Neural cell (in vitro differentiated cells): ENCODE measurements at regions not wholly inside any gene's neighbourhood (a gene's known extent, or its start where the extent isn't known, plus 50 kb on each side); places are given as distances from the start of the nearest gene placed in this dataset.

Experiments used
- EZH2 ChIP-seq: fragments of 200-600, 300-800 bp; shearing (Covaris generic), sonication (generic); IDR thresholded peaks from 2 replicates; pipeline ENCODE4 v1.6.1; 2014; ENCODE audit warnings: antibody characterized with exemption, low read length, borderline replicate concordance, mild to moderate bottlenecking; ENCODE audit not compliant: insufficient read depth, poor library complexity, severe bottlenecking
- POLR2AphosphoS5 ChIP-seq: IDR thresholded peaks from 2 replicates; pipeline ENCODE4 v1.6.1; 2012
- SMC3 ChIP-seq: fragments of 450-650 bp; conservative IDR thresholded peaks from 2 replicates; pipeline ENCODE4 v1.6.1; 2014; ENCODE audit warnings: antibody characterized with exemption, mild to moderate bottlenecking, moderate library complexity; ENCODE audit not compliant: poor library complexity
- TAF1 ChIP-seq: IDR thresholded peaks from 2 replicates; pipeline ENCODE4 v1.6.1; 2012; ENCODE audit warnings: low read depth
- TF ChIP-seq, protein P1 (sequence below): fragments of 450-650 bp; IDR thresholded peaks from 2 replicates; pipeline ENCODE4 v1.5.1; 2014; ENCODE audit warnings: antibody characterized with exemption, mild to moderate bottlenecking, moderate library complexity; ENCODE audit not compliant: poor library complexity, severe bottlenecking
- TF ChIP-seq, protein P2 (sequence below): IDR thresholded peaks from 2 replicates; pipeline ENCODE4 v1.6.1; 2012; ENCODE audit warnings: borderline replicate concordance

DNA sequence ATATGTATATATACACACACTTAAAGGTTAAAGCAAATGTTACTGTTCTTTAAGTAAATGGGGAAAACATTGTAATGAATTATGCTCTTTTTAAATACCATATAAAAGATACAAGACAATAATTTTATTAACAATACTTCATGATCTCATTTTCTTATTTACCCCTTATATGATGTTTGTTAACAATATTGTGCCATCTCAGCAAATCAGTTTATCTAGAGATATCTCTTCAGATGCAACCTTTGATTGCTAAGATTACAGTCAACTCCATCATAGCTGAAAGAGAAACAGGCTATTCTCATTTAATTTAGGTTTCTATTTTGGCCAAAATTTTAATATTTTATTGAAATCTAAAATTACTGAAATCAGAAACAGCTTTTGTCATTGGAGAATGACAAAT lies 197.9 kb downstream of the CALCRL start:
- TF ChIP-seq TAF1 (no peak), EZH2 (no peak), SMC3 (no peak), POLR2AphosphoS5 (no peak)
- TF ChIP-seq, protein P1, sequence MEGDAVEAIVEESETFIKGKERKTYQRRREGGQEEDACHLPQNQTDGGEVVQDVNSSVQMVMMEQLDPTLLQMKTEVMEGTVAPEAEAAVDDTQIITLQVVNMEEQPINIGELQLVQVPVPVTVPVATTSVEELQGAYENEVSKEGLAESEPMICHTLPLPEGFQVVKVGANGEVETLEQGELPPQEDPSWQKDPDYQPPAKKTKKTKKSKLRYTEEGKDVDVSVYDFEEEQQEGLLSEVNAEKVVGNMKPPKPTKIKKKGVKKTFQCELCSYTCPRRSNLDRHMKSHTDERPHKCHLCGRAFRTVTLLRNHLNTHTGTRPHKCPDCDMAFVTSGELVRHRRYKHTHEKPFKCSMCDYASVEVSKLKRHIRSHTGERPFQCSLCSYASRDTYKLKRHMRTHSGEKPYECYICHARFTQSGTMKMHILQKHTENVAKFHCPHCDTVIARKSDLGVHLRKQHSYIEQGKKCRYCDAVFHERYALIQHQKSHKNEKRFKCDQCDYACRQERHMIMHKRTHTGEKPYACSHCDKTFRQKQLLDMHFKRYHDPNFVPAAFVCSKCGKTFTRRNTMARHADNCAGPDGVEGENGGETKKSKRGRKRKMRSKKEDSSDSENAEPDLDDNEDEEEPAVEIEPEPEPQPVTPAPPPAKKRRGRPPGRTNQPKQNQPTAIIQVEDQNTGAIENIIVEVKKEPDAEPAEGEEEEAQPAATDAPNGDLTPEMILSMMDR = no peak
- TF ChIP-seq, protein P2, sequence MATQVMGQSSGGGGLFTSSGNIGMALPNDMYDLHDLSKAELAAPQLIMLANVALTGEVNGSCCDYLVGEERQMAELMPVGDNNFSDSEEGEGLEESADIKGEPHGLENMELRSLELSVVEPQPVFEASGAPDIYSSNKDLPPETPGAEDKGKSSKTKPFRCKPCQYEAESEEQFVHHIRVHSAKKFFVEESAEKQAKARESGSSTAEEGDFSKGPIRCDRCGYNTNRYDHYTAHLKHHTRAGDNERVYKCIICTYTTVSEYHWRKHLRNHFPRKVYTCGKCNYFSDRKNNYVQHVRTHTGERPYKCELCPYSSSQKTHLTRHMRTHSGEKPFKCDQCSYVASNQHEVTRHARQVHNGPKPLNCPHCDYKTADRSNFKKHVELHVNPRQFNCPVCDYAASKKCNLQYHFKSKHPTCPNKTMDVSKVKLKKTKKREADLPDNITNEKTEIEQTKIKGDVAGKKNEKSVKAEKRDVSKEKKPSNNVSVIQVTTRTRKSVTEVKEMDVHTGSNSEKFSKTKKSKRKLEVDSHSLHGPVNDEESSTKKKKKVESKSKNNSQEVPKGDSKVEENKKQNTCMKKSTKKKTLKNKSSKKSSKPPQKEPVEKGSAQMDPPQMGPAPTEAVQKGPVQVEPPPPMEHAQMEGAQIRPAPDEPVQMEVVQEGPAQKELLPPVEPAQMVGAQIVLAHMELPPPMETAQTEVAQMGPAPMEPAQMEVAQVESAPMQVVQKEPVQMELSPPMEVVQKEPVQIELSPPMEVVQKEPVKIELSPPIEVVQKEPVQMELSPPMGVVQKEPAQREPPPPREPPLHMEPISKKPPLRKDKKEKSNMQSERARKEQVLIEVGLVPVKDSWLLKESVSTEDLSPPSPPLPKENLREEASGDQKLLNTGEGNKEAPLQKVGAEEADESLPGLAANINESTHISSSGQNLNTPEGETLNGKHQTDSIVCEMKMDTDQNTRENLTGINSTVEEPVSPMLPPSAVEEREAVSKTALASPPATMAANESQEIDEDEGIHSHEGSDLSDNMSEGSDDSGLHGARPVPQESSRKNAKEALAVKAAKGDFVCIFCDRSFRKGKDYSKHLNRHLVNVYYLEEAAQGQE = no peak
